ENCODE measurements at regions not wholly inside any gene's neighbourhood (a gene's known extent, or its start where the extent isn't known, plus 50 kb on each side); places are given as distances from the start of the nearest gene placed in this dataset.

DNA sequence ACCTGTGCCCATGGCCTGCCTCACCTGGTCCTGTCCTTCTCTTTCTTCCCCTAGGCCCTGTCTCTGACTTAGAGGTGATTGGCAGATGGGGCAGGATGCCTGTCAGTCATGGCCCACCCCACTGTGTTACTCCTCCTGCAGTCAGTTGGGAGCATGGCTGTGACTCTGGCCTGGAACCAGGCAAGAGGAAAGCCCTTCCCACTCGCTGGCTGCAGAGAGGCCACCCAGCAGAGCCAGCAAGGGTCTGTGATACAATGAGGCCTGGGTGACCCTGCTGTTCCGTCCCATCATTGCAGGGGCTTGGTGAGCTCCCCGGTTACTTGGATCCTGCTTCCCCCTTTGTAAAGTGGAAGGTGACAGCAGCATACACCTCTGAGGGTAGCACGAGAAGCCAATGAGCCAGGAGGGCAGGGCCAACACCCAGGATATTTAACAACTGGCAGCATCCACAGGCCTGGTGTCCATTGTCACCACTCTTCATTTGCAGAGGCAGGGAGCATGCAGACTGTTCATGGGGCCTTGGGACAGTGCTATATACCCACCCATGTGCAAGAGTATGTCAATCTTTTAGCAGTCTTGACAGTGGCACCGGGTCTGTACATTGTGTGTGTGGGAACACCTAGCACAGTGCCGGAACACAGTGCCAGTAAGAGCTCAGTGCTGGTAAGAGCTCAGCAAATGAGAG is 191.0 kb upstream of the C1orf174 start:
- H3K4me3 ChIP-seq, result no peak overlapping the region
- peaks cover 0 to 16% (median 9%) of the 10 kb centered on the region in 3 donors for H3K9me3 ChIP-seq
- intact Hi-C loops (cut with DNase I; ENCODE audit: low total_unique reads), result no loop called here
- H3K36me3 ChIP-seq, result no peaks in the 10 kb centered on the region
- TF ChIP-seq, protein P1, sequence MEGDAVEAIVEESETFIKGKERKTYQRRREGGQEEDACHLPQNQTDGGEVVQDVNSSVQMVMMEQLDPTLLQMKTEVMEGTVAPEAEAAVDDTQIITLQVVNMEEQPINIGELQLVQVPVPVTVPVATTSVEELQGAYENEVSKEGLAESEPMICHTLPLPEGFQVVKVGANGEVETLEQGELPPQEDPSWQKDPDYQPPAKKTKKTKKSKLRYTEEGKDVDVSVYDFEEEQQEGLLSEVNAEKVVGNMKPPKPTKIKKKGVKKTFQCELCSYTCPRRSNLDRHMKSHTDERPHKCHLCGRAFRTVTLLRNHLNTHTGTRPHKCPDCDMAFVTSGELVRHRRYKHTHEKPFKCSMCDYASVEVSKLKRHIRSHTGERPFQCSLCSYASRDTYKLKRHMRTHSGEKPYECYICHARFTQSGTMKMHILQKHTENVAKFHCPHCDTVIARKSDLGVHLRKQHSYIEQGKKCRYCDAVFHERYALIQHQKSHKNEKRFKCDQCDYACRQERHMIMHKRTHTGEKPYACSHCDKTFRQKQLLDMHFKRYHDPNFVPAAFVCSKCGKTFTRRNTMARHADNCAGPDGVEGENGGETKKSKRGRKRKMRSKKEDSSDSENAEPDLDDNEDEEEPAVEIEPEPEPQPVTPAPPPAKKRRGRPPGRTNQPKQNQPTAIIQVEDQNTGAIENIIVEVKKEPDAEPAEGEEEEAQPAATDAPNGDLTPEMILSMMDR (IDR thresholded peaks at IDR 0.05), result no peak
- H3K4me1 ChIP-seq, result no peaks in the 10 kb centered on the region
- H3K27ac ChIP-seq, result no peak overlapping the region
- H3K27me3 ChIP-seq, result peaks cover 0 to 20% of the 10 kb centered on the region in 2 donors
- DNase-seq, result peak in 1 of 2 donors; percentile 24

DNA sequence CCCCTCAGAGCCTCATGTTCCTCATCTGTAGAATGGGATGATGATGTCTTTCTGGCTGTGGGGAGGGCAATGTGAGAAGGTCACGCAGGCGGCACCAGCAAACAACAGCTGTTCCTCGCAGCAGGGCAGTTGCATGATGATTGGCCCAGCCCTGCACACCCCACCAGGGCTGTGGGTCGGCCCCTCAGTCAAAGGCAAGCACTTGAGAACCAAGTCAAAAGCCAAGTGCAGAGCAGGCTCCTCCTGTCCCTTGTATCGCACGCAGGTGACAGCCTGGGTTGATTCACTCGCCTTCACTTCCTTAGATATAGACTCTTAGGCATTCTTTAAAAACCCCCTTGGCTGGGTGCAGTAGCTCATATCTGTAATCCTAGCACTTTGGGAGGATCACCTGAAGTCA is 191.9 kb upstream of the C1orf174 start:
- TF ChIP-seq, protein P1 (IDR thresholded peaks at IDR 0.05), result no peak
- Histone ChIP-seq H3K9me3 (peaks cover 0 to 19% (median 18%) of the 10 kb centered on the region in 3 donors), H3K4me1 (no peaks in the 10 kb centered on the region), H3K4me3 (no peak overlapping the region), H3K27ac (no peak overlapping the region), H3K27me3 (peaks cover 0 to 18% of the 10 kb centered on the region in 2 donors), H3K36me3 (no peaks in the 10 kb centered on the region)
- intact Hi-C loops (cut with DNase I; ENCODE audit: low total_unique reads), result no loop called here
- peak in 1 of 2 donors; percentile 33 for DNase-seq

DNA sequence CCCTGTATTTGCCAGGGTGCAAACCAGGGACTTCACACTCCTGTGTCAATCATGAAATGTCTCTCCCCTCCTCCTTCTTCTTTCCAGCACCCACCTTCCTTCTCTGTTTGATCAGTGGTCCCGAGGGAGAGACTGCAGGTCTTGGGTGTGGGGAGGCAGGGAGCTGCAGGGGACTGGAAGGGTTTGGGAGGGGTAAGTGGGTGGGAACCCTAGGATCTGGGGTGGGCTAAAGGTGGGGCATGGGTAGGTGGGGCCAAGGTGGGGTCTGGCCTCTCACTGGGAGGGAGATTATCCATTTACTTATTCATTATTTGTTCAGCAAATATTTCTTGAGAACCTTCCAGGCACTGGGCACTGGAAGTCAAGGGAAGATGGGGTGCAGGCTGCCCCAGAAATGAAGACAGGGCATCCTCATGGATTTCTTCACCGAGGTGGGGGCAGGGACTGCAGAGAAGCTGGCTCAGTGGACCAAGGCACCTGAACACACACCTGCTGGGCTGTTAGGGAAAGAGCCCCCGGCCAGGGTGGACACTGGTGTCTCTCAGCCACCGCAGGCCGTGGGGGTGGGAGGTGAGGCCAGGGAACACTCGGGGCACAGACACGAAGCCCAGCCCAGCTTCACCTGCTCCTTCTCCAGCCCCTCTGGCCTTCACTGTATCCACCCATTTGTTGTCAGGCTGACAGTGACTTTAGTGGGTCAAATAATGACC is 193.9 kb upstream of the C1orf174 start:
- intact Hi-C loops (cut with DNase I; ENCODE audit: low total_unique reads), result no loop called here
- no peaks in the 10 kb centered on the region for H3K36me3 ChIP-seq
- H3K4me3 ChIP-seq, result no peak overlapping the region
- peaks cover 0 to 24% (median 22%) of the 10 kb centered on the region in 3 donors for H3K9me3 ChIP-seq
- no peaks in the 10 kb centered on the region for H3K4me1 ChIP-seq
- peaks cover 0 to 10% of the 10 kb centered on the region in 2 donors for H3K27me3 ChIP-seq
- no peak overlapping the region for H3K27ac ChIP-seq
- TF ChIP-seq, protein P1 (IDR thresholded peaks at IDR 0.05), result no peak
- DNase-seq, result peak in 1 of 2 donors; percentile 42

DNA sequence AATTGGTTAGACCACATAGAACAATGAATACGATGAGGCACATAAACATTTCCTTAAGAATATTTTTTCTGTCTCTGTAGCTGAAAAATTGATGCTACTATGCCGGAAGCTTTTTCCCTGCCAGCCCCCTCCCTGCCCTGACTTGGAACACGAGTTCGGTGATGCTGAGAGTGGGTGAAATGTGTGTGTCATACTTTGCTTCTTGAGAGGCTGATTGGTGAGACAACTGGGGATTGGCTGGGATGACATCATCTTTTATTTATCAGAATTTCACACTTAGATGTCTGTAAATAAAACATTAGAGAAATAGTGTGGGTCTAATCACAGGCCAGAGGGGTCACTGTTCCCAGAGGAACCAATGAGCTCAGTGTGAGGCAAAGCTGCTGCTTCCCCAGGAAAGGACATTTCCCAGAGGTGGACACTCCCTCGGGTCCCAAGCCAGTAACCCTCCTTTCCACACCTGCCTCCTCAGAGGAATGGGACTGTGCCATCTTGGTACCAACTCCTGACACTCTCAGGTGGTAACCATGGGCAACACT is 195.4 kb upstream of the C1orf174 start:
- Histone ChIP-seq H3K27ac (no peak overlapping the region), H3K9me3 (peaks cover 0 to 24% (median 22%) of the 10 kb centered on the region in 3 donors), H3K4me1 (no peaks in the 10 kb centered on the region), H3K27me3 (peaks cover 0 to 4% of the 10 kb centered on the region in 2 donors), H3K36me3 (no peaks in the 10 kb centered on the region), H3K4me3 (no peak overlapping the region)
- TF ChIP-seq, protein P1 (IDR thresholded peaks at IDR 0.05), result no peak
- DNase-seq, result peak in 1 of 2 donors; percentile 16
- intact Hi-C loops (cut with DNase I; ENCODE audit: low total_unique reads), result no loop called here

DNA sequence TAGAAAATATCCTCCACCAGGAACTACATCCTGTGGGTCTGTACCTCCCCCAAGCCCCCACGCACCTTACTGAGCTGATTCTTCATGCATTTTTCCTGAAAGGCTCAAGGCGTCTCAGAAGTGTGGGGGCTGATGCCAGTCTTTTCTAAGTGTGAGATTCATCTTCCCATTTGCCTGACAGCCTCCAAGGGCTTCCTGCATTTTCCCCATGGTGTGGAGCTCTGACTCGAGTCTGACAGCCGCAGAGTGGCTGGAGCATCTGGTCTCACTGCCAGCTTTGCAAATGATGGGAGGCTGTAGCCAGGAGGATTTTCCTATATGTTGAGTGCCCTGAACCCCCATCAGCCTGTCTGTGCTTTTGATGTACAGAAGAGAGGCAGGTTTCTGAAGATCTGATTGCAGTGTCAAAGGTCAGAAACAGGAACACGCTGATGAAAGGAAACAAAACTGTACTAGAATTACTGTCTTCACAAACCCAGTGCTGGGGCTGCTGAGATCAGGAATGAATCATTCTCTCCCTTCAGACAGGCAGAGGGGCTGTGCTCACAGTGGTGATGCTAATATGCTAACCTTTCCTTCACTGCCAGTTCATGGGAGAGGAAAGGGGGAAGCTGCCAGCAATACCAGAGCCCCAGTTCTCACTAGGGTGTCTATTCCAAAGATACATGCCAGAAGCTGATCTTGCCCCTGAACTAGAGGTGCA is 201.5 kb upstream of the C1orf174 start:
- Histone ChIP-seq H3K27me3 (peaks cover 0 to 13% of the 10 kb centered on the region in 2 donors), H3K4me1 (no peaks in the 10 kb centered on the region), H3K27ac (no peak overlapping the region), H3K9me3 (peaks cover 0 to 8% (median 7%) of the 10 kb centered on the region in 3 donors), H3K4me3 (no peak overlapping the region), H3K36me3 (no peaks in the 10 kb centered on the region)
- intact Hi-C loops (cut with DNase I; ENCODE audit: low total_unique reads), result no loop called here
- TF ChIP-seq, protein P1 (IDR thresholded peaks at IDR 0.05), result no peak
- peak in 1 of 2 donors; percentile 31 for DNase-seq

Measured in tibial artery (tissue), 4 donors.